H54 (cell line): ENCODE measurements at regions not wholly inside any gene's neighbourhood (a gene's known extent, or its start where the extent isn't known, plus 50 kb on each side); places are given as distances from the start of the nearest gene placed in this dataset.

Experiments
- DNase-seq: peaks from one replicate; pipeline ENCODE4 v3.0.0; 2011; ENCODE audit warnings: low spot score, mixed read lengths; ENCODE audit not compliant: insufficient read length
- FAIRE-seq: peaks from 3 replicates; lab custom pipeline; 2011; peaks lifted over from hg19 to GRCh38; lab: Jason Lieb, UNC
- POLR2A ChIP-seq: IDR thresholded peaks from 2 replicates; pipeline ENCODE4 v1.6.1; 2011; ENCODE audit warnings: low read depth, mild to moderate bottlenecking, low read length

DNA sequence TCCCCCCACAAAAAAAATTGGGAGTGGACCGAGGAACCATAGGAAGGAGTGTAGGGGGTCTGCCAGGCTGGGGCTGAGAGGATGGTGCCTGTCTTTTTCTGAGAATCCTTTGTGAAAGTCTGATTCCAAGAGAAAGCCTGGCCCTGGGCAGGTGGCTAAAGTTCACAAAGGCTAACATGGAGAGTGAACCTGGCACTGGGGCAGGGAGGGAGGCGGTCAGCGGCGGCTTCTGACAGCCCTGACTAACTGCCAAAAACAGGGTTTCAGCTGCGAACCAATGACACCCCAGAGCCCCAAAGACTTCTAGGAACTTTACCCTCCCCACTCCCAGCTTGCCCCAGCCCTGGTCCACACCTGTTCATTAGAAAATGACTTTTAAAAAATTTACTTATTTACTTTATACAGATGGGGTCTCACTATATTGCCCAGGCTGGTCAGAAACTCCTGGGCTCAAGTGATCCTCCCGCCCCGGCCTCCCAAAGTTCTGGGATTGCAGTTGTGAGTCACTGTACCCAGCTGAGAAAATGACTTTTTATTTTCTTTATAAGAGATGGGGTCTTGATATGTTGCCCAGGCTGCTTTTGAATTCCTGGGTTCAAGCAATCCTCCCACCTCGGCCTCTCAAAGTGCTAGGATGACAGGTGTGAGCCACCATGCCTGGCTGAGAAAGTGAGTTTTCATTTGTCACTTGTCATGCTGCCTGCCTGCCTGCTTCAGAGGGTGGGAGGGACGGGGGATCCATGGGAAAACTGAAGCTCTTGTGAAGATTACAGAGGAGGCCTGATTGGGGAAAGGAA lies 61.0 kb upstream of the DUSP5 start:
- DNase-seq (no peak), FAIRE-seq (no peak)

DNA sequence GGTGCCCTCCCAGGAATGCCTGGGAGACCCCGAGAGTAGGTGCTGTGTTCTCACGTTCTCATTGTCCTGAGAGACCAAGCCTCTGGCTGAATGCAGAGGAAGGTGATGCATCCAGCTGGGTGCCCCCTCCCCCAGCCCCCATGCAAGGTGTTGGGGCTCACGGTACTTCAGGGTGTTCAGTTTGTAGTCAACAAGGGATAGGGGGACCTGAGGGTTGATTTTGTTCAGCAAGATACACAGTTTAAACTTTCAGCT lies 60.4 kb upstream of the DUSP5 start:
- no peak for TF ChIP-seq POLR2A
- DNase-seq: no peak
- FAIRE-seq: no peak

More for the DNA sequence above, 61.0 kb upstream of the DUSP5 start:
- no peak for TF ChIP-seq POLR2A

DNA sequence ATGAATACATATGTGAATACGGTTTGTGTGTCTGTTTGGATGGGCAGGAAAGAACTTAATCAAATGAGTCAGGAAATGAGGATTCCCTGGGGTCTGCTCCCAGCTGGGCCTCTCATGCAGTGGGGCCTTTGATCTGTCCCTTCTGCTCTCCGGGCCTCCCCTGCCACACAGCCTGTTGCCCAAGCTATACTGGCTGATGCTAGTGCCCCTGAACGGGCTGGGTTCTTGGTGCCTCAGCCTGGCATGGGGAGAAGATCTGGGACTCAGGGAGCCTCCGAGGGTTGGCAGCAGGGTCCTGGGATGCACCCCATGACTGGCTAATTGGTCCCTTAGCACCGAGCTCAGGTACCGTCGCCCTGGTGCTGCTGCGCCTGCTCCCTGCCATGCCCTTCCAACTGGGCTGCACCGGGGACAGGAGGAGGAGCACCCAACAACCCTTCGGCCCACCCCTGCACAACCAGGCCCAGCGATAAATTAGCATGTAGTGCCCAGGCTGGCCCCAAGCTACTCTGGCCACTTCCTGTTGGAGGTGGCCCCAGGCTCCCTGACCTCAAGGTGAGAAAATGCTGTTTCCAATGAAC lies 59.9 kb upstream of the DUSP5 start:
- FAIRE-seq: no peak
- DNase-seq: no peak
- TF ChIP-seq POLR2A: no peak

DNA sequence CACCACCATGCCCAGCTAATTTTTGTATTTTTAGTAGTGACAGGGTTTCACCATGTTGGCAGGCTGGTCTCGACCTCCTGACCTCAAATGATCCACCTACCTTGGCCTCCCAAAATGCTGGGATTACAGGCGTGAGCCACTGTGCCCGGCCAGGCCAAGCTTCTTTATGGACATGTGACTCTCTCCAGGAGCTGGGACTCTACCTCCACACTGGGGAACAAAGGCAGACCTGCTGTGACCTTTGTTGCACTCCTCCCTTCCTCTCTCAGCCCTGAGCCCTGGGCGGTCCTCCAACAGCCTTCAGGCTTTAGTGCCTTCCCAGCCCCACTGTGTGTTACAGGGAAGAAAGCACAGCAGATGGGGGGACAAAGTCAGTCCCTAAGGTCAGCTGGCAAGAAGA lies 55.0 kb upstream of the DUSP5 start:
- TF ChIP-seq POLR2A: no peak
- no peak for FAIRE-seq

DNA sequence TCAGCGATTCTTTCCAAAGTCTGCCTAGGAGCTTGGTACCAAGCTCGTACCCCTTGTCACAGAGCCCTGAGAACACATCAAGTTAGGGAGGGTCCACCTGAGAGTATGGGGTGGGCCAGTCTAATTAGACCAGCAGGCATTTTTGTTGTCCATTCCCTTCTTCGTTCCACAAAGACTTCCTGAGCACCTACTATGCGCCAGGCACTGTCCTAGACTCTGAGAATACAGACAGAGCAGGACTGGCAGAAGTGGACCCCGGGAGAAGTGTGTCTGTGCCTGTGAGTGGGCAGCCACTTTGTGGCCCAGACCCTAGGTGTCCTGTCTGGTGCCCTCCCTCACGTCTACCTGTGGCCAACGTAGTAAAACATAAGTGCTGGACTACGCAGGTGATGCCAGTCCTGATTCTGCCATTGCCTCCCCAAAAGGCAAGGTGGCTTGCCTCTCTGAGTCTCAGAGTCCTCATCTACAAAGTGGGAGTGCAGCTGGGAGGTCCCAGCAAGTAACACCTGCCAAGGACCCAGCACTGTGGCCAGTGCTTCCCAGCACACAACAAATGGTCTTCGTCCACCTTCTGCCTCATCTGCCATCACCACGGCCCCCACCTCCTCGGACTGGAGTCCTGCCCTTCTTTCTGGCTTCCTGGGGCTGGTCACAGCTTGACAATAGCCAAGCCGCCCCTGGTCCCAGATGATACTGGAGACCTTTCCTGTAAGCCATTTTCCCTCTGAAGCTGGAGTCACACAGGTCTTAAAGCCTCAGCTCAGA lies 54.3 kb upstream of the DUSP5 start:
- no peak for TF ChIP-seq POLR2A
- FAIRE-seq (no peak), DNase-seq (no peak)

More for the DNA sequence above, 55.0 kb upstream of the DUSP5 start:
- no peak for DNase-seq

DNA sequence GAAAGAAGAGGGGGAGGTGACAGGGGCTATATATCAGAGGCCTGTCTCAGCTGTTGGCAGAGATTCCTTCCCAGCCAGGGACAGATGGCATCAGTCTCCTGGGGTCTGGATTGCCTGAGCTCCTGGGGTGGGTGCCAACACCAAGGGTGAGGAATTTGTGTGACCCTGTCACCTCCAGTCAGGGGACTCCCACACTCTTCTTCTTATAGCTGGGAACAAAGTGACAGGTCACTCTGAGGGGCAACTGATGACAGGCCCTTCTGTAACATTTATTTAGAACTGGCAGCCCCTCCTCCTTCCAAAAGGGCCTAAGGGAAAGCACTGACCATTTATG lies 53.7 kb upstream of the DUSP5 start:
- TF ChIP-seq POLR2A: no peak
- no peak for FAIRE-seq
- no peak for DNase-seq

DNA sequence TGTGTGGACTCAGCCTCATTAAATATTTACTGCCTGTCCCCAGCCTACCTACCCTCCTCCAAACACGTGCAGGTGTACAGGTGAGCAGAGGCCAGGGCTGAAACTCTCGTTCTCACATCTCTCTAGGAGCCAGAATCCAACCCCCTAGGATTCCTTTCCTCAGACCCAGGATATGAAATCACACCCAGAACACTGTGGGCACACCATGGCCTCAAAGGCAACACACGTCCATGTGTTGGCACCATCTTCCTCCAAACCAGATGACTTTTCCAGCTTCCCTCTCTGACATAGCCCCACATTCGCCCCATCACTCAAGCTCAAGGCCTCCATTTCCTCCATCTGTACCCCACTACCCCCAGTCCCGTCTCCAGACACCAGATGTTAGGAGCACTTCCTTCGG lies 51.8 kb upstream of the DUSP5 start:
- DNase-seq (no peak), FAIRE-seq (no peak)
- TF ChIP-seq POLR2A: no peak

DNA sequence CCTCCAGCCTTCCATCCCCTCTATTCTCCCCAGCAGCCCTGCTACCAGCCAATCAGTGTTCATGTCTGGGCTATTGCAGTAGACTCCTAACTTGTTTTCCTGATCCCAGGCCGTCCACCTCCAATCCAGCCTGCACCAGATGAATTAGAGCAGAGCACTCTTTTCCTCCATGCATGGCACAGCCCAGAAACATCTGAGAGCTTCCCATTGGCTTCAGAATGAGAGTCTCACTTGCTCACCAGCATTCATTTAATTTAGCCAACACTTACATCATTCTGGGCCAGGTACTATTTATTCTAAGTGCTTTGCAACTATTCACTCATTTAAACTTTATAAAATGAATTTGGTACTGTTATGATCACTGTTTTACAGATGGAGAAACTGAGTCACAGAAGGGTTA lies 51.4 kb upstream of the DUSP5 start:
- DNase-seq (no peak), FAIRE-seq (no peak)

DNA sequence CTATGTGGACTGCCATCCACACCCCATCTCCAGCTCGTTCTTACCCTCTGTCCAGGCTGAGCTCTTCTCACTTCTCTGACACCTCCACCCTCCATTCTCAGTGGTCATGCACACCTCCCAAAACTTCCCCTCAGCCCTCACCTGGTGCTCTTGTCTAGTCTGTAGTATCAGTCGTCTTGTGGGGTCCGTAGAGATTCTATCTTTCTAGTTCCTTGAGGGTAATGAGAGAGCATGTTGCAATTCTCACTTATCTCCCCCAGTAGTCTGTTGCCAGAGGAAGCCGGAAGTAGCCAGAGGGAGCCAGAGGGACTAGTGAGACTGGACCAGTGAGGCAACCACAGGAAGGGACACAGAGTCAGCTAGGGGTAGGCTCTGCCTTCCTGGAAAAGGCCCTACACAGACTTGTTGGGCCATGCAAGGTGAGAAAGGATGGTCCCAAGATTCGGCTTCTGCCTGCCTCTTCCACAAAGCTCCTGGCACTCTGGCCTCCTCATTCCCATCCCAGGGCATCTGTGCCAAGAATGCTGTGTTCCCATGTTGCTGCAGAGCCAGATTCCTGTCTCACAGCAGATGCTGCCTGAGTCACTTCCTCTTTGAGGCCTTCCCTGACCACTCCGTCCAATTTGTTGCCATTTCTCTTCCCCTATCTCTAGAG lies 50.6 kb upstream of the DUSP5 start:
- FAIRE-seq: peak; percentile 83
- no peak for TF ChIP-seq POLR2A
- DNase-seq: peak; percentile 82

More for the DNA sequence above, 51.4 kb upstream of the DUSP5 start:
- TF ChIP-seq POLR2A: no peak

DNA sequence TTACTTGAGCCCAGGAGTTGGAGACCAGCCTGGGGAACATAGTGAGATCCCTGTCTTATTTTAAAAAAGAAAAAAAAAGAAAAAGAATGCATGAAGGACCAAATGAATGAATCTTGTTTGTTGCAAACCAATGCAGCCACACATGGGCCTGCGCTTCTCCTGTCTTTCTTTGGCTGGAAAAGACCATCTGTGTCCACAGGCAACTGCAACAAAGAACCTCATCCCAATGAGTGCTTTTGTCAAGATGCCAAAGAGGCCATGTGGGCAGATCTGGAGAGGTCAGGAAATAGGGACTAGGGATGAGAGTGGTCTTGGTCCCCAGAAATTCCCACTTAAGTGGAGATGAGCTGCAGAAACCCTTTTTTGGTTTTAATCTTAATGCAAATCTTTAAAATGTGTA lies 49.8 kb upstream of the DUSP5 start:
- DNase-seq: no peak
- TF ChIP-seq POLR2A: no peak
- FAIRE-seq: no peak
